Fibroblast of lung (primary cell): ENCODE measurements at regions not wholly inside any gene's neighbourhood (a gene's known extent, or its start where the extent isn't known, plus 50 kb on each side); places are given as distances from the start of the nearest gene placed in this dataset.

ENCODE experiments used
- DNase-seq, 2 donors: peaks; one replicate each; pipeline versions ENCODE4 v3.0.0 to v3.0.0-alpha.2; 2010; ENCODE audit warnings: low read depth in 2 of 2
- H2AFZ ChIP-seq: 2 replicates; pipeline ENCODE4 v1.5.1; 2012; ENCODE audit warnings: low read length, control low read depth, inconsistent platforms
- H3K27ac ChIP-seq: 2 replicates; pipeline ENCODE4 v1.5.1; 2011; ENCODE audit warnings: low read length, control low read depth; ENCODE audit not compliant: insufficient read depth
- H3K27me3 ChIP-seq: 2 replicates; pipeline ENCODE4 v1.5.1; 2011; ENCODE audit warnings: mild to moderate bottlenecking, low read length; ENCODE audit not compliant: control insufficient read depth, insufficient read depth
- H3K36me3 ChIP-seq: 2 replicates; pipeline ENCODE4 v1.5.1; 2011; ENCODE audit warnings: low read length; ENCODE audit not compliant: control insufficient read depth, insufficient read depth
- H3K4me1 ChIP-seq: 2 replicates; pipeline ENCODE4 v1.5.1; 2011; ENCODE audit warnings: low read length; ENCODE audit not compliant: control insufficient read depth, insufficient read depth; ENCODE audit errors: extremely low read depth
- H3K4me2 ChIP-seq: 2 replicates; pipeline ENCODE4 v1.5.1; 2011; ENCODE audit warnings: low read length, control low read depth; ENCODE audit not compliant: insufficient read depth; ENCODE audit errors: extremely low read depth
- H3K4me3 ChIP-seq, 4 experiments: fragments of 200-600 bp in 1 of 4; sonication (generic) in 1 of 4; replicated peaks in 1 of 4; 2 replicates each; pipeline ENCODE4 v1.5.1; 2011 to 2016; ENCODE audit warnings: low read length in 4 of 4, low read depth in 3 of 4, mild to moderate bottlenecking in 3 of 4, control low read depth in 2 of 4, inconsistent platforms in 1 of 4, mixed read lengths in 1 of 4; ENCODE audit not compliant: insufficient read depth in 1 of 4; ENCODE audit errors: control extremely low read depth in 1 of 4
- H3K79me2 ChIP-seq: 2 replicates; pipeline ENCODE4 v1.5.1; 2012; ENCODE audit warnings: mild to moderate bottlenecking, low read length, inconsistent platforms; ENCODE audit not compliant: control insufficient read depth, insufficient read depth
- H3K9ac ChIP-seq: 2 replicates; pipeline ENCODE4 v1.5.1; 2011; ENCODE audit warnings: mild to moderate bottlenecking, low read length, control low read depth; ENCODE audit not compliant: insufficient read depth
- H3K9me3 ChIP-seq: 2 replicates; pipeline ENCODE4 v1.5.1; 2012; ENCODE audit warnings: low read depth, low read length; ENCODE audit not compliant: control insufficient read depth, insufficient read depth
- H4K20me1 ChIP-seq: 2 replicates; pipeline ENCODE4 v1.5.1; 2011; ENCODE audit warnings: low read length; ENCODE audit not compliant: control insufficient read depth, insufficient read depth; ENCODE audit errors: extremely low read depth
- CTCF ChIP-seq, 2 donors: IDR thresholded peaks in 1 of 2; conservative IDR thresholded peaks in 1 of 2; 1 replicate in 1 of 2; 2 replicates in 1 of 2; pipeline ENCODE4 v1.5.1; 2011 to 2012; ENCODE audit warnings: low read length in 2 of 2, control low read depth in 1 of 2, inconsistent platforms in 1 of 2, low read depth in 1 of 2, mild to moderate bottlenecking in 1 of 2
- EZH2 ChIP-seq: IDR thresholded peaks from 2 replicates; pipeline ENCODE4 v1.5.1; 2012; ENCODE audit warnings: low read length, control low read depth, mild to moderate bottlenecking; ENCODE audit errors: missing control alignments

DNA sequence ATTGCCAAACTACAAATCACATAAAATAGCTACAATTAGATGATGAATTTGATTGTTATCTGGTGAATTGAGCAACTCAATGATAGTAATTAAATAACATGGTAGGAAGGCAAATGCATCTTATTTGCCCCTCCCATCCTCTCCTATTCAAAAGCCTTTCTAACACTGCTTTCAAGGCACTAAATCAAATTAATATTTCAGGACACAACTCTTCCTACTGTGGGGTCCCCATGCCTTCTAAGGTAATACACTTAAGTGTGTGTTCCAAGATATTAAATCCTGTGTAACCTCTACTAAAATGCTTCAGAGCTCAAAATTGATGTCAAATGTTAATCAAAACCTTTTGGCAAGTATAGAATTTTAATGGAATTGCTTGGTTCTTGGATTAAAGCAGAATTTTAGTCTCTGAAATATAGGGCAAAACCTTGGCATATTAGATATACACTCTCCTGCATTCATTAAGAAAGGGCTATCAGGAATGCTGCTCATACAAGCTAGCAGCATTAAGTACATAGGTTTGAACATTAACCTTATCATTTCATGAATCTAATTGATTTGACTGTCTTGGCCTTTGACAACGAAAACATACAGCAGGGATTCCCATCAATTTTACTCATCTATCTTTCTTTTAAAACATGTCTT lies 371.8 kb upstream of the GALNTL6 start:
- H3K79me2 ChIP-seq, result no peaks in the 10 kb centered on the region
- H2AFZ ChIP-seq, result no peak overlapping the region
- no peak for TF ChIP-seq CTCF (conservative IDR thresholded peaks at IDR 0.05 in 1 of 2, IDR thresholded peaks at IDR 0.05 in 1 of 2; ENCODE audit: low read depth in 1 of 2, low read length in 2 of 2)
- TF ChIP-seq EZH2, result no peak
- no peaks in the 10 kb centered on the region for H3K27me3 ChIP-seq
- no peaks in the 10 kb centered on the region for H3K36me3 ChIP-seq
- H3K9ac ChIP-seq, result no peak overlapping the region
- H3K9me3 ChIP-seq, result no peaks in the 10 kb centered on the region
- no peak overlapping the region for H3K4me3 ChIP-seq
- DNase-seq, result no peak
- H4K20me1 ChIP-seq, result no peaks in the 10 kb centered on the region
- no peaks in the 10 kb centered on the region for H3K4me1 ChIP-seq
- no peak overlapping the region for H3K27ac ChIP-seq
- H3K4me2 ChIP-seq, result no peak overlapping the region

DNA sequence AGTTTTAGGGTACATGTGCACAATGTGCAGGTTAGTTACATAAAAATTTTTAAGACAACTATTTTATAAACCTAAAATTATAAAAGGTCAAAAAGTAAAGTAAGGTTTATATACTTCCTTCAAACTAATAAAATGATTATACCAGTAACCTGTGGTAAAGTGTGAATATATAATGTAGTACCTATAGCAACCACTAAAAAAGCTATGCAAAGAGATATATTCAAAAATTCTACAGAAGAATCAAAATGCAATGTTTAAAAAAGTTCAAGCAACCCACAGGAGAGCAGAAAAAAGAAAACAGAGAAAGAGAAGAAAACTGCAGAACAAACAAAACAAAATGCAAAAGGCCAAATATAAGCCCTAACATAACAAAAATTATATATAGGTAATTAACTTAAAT lies 379.5 kb upstream of the GALNTL6 start:
- H3K4me3 ChIP-seq, result no peak overlapping the region
- TF ChIP-seq EZH2, result no peak
- TF ChIP-seq CTCF (conservative IDR thresholded peaks at IDR 0.05 in 1 of 2, IDR thresholded peaks at IDR 0.05 in 1 of 2; ENCODE audit: low read depth in 1 of 2, low read length in 2 of 2), result no peak
- H3K4me1 ChIP-seq, result no peaks in the 10 kb centered on the region

DNA sequence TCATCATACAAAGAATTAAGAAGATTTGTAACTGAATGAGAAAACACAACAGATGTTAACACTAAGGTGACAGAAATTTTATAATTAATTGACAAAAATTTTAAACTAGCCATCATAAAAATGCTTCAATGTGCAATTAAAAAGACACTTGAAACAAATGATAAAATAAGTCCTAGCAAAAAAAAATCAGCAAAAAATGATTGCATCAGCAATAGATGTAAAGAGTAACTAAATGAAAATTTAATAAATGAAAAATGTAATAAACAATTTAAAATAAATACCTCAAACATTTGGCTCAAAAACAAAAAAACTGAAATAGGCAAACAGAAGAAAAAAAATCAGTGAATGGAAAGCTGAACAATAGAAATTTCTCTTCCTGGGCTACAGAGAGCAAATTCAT lies 380.7 kb upstream of the GALNTL6 start:
- H3K27ac ChIP-seq, result no peak overlapping the region
- TF ChIP-seq EZH2 (no peak), CTCF (conservative IDR thresholded peaks at IDR 0.05 in 1 of 2, IDR thresholded peaks at IDR 0.05 in 1 of 2; ENCODE audit: low read depth in 1 of 2, low read length in 2 of 2) (no peak)
- H3K27me3 ChIP-seq, result no peaks in the 10 kb centered on the region

More for the DNA sequence above, 379.5 kb upstream of the GALNTL6 start:
- Histone ChIP-seq H4K20me1 (no peaks in the 10 kb centered on the region), H3K4me2 (no peak overlapping the region), H3K27ac (no peak overlapping the region), H3K36me3 (no peaks in the 10 kb centered on the region), H3K9me3 (no peaks in the 10 kb centered on the region), H3K79me2 (no peaks in the 10 kb centered on the region), H3K27me3 (no peaks in the 10 kb centered on the region), H3K9ac (no peak overlapping the region), H2AFZ (no peak overlapping the region)
- no peak for DNase-seq

More for the DNA sequence above, 380.7 kb upstream of the GALNTL6 start:
- DNase-seq, result no peak
- Histone ChIP-seq H2AFZ (no peak overlapping the region), H3K36me3 (no peaks in the 10 kb centered on the region), H3K9me3 (no peaks in the 10 kb centered on the region), H3K9ac (no peak overlapping the region), H4K20me1 (no peaks in the 10 kb centered on the region), H3K79me2 (no peaks in the 10 kb centered on the region), H3K4me2 (no peak overlapping the region), H3K4me3 (no peak overlapping the region), H3K4me1 (no peaks in the 10 kb centered on the region)
